ENCODE measurements at regions not wholly inside any gene's neighbourhood (a gene's known extent, or its start where the extent isn't known, plus 50 kb on each side); places are given as distances from the start of the nearest gene placed in this dataset.

GRCh38 chr11:13136272-13136596, 127.1 kb downstream of the RASSF10 start:
- no peak for TF ChIP-seq ZNF140 (tag by site-specific recombination; IDR thresholded peaks at IDR 0.05)
- TF ChIP-seq, protein P1, sequence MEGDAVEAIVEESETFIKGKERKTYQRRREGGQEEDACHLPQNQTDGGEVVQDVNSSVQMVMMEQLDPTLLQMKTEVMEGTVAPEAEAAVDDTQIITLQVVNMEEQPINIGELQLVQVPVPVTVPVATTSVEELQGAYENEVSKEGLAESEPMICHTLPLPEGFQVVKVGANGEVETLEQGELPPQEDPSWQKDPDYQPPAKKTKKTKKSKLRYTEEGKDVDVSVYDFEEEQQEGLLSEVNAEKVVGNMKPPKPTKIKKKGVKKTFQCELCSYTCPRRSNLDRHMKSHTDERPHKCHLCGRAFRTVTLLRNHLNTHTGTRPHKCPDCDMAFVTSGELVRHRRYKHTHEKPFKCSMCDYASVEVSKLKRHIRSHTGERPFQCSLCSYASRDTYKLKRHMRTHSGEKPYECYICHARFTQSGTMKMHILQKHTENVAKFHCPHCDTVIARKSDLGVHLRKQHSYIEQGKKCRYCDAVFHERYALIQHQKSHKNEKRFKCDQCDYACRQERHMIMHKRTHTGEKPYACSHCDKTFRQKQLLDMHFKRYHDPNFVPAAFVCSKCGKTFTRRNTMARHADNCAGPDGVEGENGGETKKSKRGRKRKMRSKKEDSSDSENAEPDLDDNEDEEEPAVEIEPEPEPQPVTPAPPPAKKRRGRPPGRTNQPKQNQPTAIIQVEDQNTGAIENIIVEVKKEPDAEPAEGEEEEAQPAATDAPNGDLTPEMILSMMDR (tag by site-specific recombination; IDR thresholded peaks at IDR 0.05), result no peak
- no peak for TF ChIP-seq TRIM28 (IDR thresholded peaks at IDR 0.05; ENCODE audit: borderline replicate concordance, low read length)
- TF ChIP-seq SCRT2 (tag by site-specific recombination; IDR thresholded peaks at IDR 0.05), result no peak
- TF ChIP-seq, protein P2, sequence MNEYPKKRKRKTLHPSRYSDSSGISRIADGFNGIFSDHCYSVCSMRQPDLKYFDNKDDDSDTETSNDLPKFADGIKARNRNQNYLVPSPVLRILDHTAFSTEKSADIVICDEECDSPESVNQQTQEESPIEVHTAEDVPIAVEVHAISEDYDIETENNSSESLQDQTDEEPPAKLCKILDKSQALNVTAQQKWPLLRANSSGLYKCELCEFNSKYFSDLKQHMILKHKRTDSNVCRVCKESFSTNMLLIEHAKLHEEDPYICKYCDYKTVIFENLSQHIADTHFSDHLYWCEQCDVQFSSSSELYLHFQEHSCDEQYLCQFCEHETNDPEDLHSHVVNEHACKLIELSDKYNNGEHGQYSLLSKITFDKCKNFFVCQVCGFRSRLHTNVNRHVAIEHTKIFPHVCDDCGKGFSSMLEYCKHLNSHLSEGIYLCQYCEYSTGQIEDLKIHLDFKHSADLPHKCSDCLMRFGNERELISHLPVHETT (tag by site-specific recombination; IDR thresholded peaks at IDR 0.05), result no peak

Measured in HEK293 (cell line).